Liver (tissue), 3 donors: ENCODE measurements at regions not wholly inside any gene's neighbourhood (a gene's known extent, or its start where the extent isn't known, plus 50 kb on each side); places are given as distances from the start of the nearest gene placed in this dataset.

ENCODE experiments used
- EGR1 ChIP-seq, 2 donors: IDR thresholded peaks; 2 replicates each; pipeline ENCODE4 v1.6.1; 2016 to 2018; ENCODE audit warnings: antibody characterized with exemption in 2 of 2, low read depth in 2 of 2
- FOXA1 ChIP-seq: IDR thresholded peaks from 2 replicates; pipeline ENCODE4 v1.6.1; 2016; ENCODE audit warnings: antibody characterized with exemption
- GABPA ChIP-seq, 2 donors: IDR thresholded peaks in 1 of 2; conservative IDR thresholded peaks in 1 of 2; 2 replicates each; pipeline ENCODE4 v1.6.1; 2016; ENCODE audit warnings: antibody characterized with exemption in 2 of 2, mild to moderate bottlenecking in 1 of 2, moderate library complexity in 1 of 2
- HNF4G ChIP-seq: IDR thresholded peaks from 2 replicates; pipeline ENCODE4 v1.6.1; 2016; ENCODE audit warnings: antibody characterized with exemption
- JUND ChIP-seq, 2 donors: IDR thresholded peaks; 2 replicates each; pipeline ENCODE4 v1.6.1; 2016; ENCODE audit warnings: antibody characterized with exemption in 2 of 2
- RAD21 ChIP-seq, 2 donors: IDR thresholded peaks; 2 replicates each; pipeline ENCODE4 v1.6.1; 2016; ENCODE audit warnings: antibody characterized with exemption in 2 of 2, mild to moderate bottlenecking in 2 of 2
- SP1 ChIP-seq: IDR thresholded peaks from 2 replicates; pipeline ENCODE4 v1.6.1; 2018; ENCODE audit warnings: antibody characterized with exemption, mild to moderate bottlenecking
- TAF1 ChIP-seq: conservative IDR thresholded peaks from 2 replicates; pipeline ENCODE4 v1.6.1; 2016; ENCODE audit warnings: antibody characterized with exemption, mild to moderate bottlenecking
- YY1 ChIP-seq: IDR thresholded peaks from 2 replicates; pipeline ENCODE4 v1.6.1; 2016; ENCODE audit warnings: antibody characterized with exemption, mild to moderate bottlenecking
- TF ChIP-seq, protein P1 (sequence below): fragments of 150-350 bp; IDR thresholded peaks from 2 replicates; pipeline ENCODE4 v1.5.1; 2017; ENCODE audit warnings: improper control_type of control experiment, low read depth, low read length; ENCODE audit not compliant: missing input control
- TF ChIP-seq, protein P2 (sequence below): IDR thresholded peaks from 2 replicates; pipeline ENCODE4 v1.6.1; 2016; ENCODE audit warnings: antibody characterized with exemption
- TF ChIP-seq, protein P3 (sequence below): IDR thresholded peaks from 2 replicates; pipeline ENCODE4 v1.6.1; 2016; ENCODE audit warnings: antibody characterized with exemption, mild to moderate bottlenecking
- TF ChIP-seq, protein P4 (sequence below): IDR thresholded peaks from 2 replicates; pipeline ENCODE4 v1.6.1; 2016; ENCODE audit warnings: antibody characterized with exemption
- donor health status: healthy.
- donor health status: healthy.

DNA sequence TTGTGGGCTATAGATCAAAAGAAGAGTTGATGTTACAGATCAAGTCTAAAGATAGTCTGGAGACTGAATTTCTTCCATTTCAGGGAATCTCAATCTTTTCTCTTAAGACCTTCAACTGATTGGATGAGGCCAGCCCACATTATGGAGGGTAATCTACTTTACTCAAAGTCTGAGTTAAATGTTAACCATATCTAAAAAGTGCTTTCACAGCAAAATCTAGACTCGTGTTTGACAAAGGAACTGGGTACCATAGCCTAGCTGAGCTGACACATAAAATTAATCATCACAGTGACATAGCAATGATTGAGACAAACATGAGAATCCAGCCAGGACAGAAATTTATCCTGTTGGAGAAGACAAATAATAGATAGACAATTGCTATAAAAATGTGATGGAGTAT is 407.9 kb upstream of the GRM7 start:
- TF ChIP-seq, protein P1, sequence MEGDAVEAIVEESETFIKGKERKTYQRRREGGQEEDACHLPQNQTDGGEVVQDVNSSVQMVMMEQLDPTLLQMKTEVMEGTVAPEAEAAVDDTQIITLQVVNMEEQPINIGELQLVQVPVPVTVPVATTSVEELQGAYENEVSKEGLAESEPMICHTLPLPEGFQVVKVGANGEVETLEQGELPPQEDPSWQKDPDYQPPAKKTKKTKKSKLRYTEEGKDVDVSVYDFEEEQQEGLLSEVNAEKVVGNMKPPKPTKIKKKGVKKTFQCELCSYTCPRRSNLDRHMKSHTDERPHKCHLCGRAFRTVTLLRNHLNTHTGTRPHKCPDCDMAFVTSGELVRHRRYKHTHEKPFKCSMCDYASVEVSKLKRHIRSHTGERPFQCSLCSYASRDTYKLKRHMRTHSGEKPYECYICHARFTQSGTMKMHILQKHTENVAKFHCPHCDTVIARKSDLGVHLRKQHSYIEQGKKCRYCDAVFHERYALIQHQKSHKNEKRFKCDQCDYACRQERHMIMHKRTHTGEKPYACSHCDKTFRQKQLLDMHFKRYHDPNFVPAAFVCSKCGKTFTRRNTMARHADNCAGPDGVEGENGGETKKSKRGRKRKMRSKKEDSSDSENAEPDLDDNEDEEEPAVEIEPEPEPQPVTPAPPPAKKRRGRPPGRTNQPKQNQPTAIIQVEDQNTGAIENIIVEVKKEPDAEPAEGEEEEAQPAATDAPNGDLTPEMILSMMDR, result no peak
- TF ChIP-seq YY1 (no peak), EGR1 (IDR thresholded peaks at IDR 0.05; ENCODE audit: low read depth in 2 of 2) (no peak), SP1 (no peak), GABPA (IDR thresholded peaks at IDR 0.05 in 1 of 2, conservative IDR thresholded peaks at IDR 0.05 in 1 of 2) (no peak), HNF4G (no peak), TAF1 (no peak), JUND (IDR thresholded peaks at IDR 0.05) (no peak), RAD21 (IDR thresholded peaks at IDR 0.05) (no peak), FOXA1 (no peak)
- TF ChIP-seq, protein P2, sequence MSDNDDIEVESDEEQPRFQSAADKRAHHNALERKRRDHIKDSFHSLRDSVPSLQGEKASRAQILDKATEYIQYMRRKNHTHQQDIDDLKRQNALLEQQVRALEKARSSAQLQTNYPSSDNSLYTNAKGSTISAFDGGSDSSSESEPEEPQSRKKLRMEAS, result no peak
- TF ChIP-seq, protein P3, sequence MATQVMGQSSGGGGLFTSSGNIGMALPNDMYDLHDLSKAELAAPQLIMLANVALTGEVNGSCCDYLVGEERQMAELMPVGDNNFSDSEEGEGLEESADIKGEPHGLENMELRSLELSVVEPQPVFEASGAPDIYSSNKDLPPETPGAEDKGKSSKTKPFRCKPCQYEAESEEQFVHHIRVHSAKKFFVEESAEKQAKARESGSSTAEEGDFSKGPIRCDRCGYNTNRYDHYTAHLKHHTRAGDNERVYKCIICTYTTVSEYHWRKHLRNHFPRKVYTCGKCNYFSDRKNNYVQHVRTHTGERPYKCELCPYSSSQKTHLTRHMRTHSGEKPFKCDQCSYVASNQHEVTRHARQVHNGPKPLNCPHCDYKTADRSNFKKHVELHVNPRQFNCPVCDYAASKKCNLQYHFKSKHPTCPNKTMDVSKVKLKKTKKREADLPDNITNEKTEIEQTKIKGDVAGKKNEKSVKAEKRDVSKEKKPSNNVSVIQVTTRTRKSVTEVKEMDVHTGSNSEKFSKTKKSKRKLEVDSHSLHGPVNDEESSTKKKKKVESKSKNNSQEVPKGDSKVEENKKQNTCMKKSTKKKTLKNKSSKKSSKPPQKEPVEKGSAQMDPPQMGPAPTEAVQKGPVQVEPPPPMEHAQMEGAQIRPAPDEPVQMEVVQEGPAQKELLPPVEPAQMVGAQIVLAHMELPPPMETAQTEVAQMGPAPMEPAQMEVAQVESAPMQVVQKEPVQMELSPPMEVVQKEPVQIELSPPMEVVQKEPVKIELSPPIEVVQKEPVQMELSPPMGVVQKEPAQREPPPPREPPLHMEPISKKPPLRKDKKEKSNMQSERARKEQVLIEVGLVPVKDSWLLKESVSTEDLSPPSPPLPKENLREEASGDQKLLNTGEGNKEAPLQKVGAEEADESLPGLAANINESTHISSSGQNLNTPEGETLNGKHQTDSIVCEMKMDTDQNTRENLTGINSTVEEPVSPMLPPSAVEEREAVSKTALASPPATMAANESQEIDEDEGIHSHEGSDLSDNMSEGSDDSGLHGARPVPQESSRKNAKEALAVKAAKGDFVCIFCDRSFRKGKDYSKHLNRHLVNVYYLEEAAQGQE, result no peak
- TF ChIP-seq, protein P4, sequence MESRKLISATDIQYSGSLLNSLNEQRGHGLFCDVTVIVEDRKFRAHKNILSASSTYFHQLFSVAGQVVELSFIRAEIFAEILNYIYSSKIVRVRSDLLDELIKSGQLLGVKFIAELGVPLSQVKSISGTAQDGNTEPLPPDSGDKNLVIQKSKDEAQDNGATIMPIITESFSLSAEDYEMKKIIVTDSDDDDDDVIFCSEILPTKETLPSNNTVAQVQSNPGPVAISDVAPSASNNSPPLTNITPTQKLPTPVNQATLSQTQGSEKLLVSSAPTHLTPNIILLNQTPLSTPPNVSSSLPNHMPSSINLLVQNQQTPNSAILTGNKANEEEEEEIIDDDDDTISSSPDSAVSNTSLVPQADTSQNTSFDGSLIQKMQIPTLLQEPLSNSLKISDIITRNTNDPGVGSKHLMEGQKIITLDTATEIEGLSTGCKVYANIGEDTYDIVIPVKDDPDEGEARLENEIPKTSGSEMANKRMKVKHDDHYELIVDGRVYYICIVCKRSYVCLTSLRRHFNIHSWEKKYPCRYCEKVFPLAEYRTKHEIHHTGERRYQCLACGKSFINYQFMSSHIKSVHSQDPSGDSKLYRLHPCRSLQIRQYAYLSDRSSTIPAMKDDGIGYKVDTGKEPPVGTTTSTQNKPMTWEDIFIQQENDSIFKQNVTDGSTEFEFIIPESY, result no peak
